Heart left ventricle (tissue), 13 donors: ENCODE measurements at regions not wholly inside any gene's neighbourhood (a gene's known extent, or its start where the extent isn't known, plus 50 kb on each side); places are given as distances from the start of the nearest gene placed in this dataset.

Experiments
- POLR2A ChIP-seq, 2 donors: fragments of 450-650 bp; IDR thresholded peaks; one replicate each; pipeline ENCODE4 v1.6.1; 2017; ENCODE audit warnings: antibody characterized with exemption in 2 of 2, mild to moderate bottlenecking in 2 of 2, moderate library complexity in 2 of 2
- TF ChIP-seq, protein P1 (sequence below), 12 donors: fragments of 200-600 bp; sonication (generic) in 4 of 12; IDR thresholded peaks; one replicate each; pipeline versions ENCODE4 v1.5.0 to v1.8.0; 2018 to 2022; ENCODE audit warnings: antibody characterized with exemption in 12 of 12, mild to moderate bottlenecking in 5 of 12
- donor health status: ischemic (EF 13 %, LVEDD 7.1; RV severe dilation, severe dysfunction).
- donor health status: DM: no; HTN: yes; CAD: no.
- donor health status: DM: no; HTN: no; CAD: no.
- donor health status: ischemic (EF 25% LVEDD 6.9; RV normal size, moderate dysfunction).
- donor health status: ischemic (EF 25% LVEDD 5.7; RV mildly dilated, moderate dysfunction).
- donor health status: ischemic (EF 35%, LVEDD 5.7; RV mildly dilated, moderate dysfunction).
- donor health status: nonischemic (EF 11% LVEDD 7.7; RV severe dilation, severe dysfunction).
- donor health status: DM: yes; HTN: yes; CAD: no.
- donor health status: PGD.
- donor health status: ischemic (EF 29% LVEDD 5.4; RV normal size, mild dysfunction).
- donor health status: nonischemic (EF 23%, LVEDD 6.1; RV moderate dilation, normal function).

DNA sequence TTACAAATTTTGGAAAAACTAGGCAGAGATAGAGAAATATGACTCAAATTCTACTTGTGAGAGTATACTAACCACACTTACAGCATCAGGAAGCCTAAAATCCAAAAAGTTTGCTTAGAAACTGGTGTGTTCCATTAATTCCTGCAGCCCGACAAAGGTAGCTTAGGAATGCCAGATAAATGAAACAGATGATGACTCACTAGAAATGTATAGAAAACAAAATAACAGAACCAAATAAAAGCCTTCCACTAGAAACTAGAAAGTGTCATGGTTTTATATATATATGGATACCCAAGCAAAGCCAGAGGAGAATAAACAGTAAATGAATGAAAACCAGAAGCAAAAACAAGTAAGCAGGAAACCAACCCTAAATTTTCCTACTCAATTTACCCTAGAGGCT is 272.2 kb upstream of the PRDM9 start:
- TF ChIP-seq, protein P1, sequence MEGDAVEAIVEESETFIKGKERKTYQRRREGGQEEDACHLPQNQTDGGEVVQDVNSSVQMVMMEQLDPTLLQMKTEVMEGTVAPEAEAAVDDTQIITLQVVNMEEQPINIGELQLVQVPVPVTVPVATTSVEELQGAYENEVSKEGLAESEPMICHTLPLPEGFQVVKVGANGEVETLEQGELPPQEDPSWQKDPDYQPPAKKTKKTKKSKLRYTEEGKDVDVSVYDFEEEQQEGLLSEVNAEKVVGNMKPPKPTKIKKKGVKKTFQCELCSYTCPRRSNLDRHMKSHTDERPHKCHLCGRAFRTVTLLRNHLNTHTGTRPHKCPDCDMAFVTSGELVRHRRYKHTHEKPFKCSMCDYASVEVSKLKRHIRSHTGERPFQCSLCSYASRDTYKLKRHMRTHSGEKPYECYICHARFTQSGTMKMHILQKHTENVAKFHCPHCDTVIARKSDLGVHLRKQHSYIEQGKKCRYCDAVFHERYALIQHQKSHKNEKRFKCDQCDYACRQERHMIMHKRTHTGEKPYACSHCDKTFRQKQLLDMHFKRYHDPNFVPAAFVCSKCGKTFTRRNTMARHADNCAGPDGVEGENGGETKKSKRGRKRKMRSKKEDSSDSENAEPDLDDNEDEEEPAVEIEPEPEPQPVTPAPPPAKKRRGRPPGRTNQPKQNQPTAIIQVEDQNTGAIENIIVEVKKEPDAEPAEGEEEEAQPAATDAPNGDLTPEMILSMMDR (IDR thresholded peaks at IDR 0.05): no peak
- no peak for TF ChIP-seq POLR2A (IDR thresholded peaks at IDR 0.05)
